OCI-LY7 (cell line): ENCODE measurements at regions not wholly inside any gene's neighbourhood (a gene's known extent, or its start where the extent isn't known, plus 50 kb on each side); places are given as distances from the start of the nearest gene placed in this dataset.
A peak's percentile ranks its signal among the peaks of the same experiment; 100 is the strongest.
"Not testable (repeated sequence)": the region's sequence is repeated elsewhere in the genome, so short reads cannot be mapped to it uniquely, and the experiment has no call there.

Experiments
- BruUV-seq: library from RNA; stranded (reverse); fragments of 400-500 nt; replicated peaks from 2 replicates; lab custom pipeline; 2021; lab: Mats Ljungman, UMichigan
- CTCF ChIA-PET: fragments of 300-600 bp; sonication (Branson Sonifier 250); formaldehyde crosslinking; loops from one replicate; lab custom pipeline; 2022; ENCODE audit warnings: antibody characterized with exemption; ENCODE audit not compliant: unreplicated experiment; lab: Charles Lee
- POLR2A ChIA-PET: fragments of 300-600 bp; sonication (Branson Sonifier 250); formaldehyde crosslinking; loops from one replicate; lab custom pipeline; 2022; ENCODE audit warnings: antibody characterized with exemption; lab: Charles Lee
- DNase-seq: peaks from one replicate; pipeline ENCODE4 v3.0.0-alpha.2; 2015; ENCODE audit warnings: low spot score
- H2AFZ ChIP-seq: fragments of 200-600 bp; sonication (generic), shearing (Covaris generic); 2 replicates; pipeline ENCODE4 v1.6.1; 2014; ENCODE audit warnings: mild to moderate bottlenecking, antibody characterized with exemption, low read length, moderate library complexity
- H3K27ac ChIP-seq: fragments of 200-600 bp; sonication (generic); 2 replicates; pipeline ENCODE4 v1.5.1; 2014; ENCODE audit warnings: mixed run types, low read depth, mild to moderate bottlenecking, moderate library complexity, low read length, inconsistent platforms; ENCODE audit not compliant: poor library complexity, severe bottlenecking
- H3K36me3 ChIP-seq: fragments of 200-600 bp; sonication (generic); 2 replicates; pipeline ENCODE4 v1.6.1; 2014; ENCODE audit warnings: mild to moderate bottlenecking, antibody characterized with exemption, low read length, moderate library complexity, mixed read lengths; ENCODE audit not compliant: insufficient read depth
- H3K4me1 ChIP-seq: fragments of 200-600 bp; sonication (generic); 2 replicates; pipeline ENCODE4 v1.5.1; 2014; ENCODE audit warnings: mild to moderate bottlenecking, low read length; ENCODE audit not compliant: insufficient read depth, poor library complexity, severe bottlenecking
- H3K4me2 ChIP-seq: fragments of 200-600 bp; sonication (generic); 2 replicates; pipeline ENCODE4 v1.6.1; 2014; ENCODE audit warnings: mild to moderate bottlenecking, low read length
- H3K4me3 ChIP-seq: fragments of 200-600 bp; sonication (generic); 2 replicates; pipeline ENCODE4 v1.5.1; 2014; ENCODE audit warnings: mild to moderate bottlenecking, low read depth, low read length; ENCODE audit not compliant: poor library complexity, severe bottlenecking
- H3K79me2 ChIP-seq: fragments of 200-600 bp; sonication (generic); 2 replicates; pipeline ENCODE4 v1.6.1; 2016; ENCODE audit warnings: low read depth, mild to moderate bottlenecking, low read length, moderate library complexity, mixed read lengths; ENCODE audit not compliant: insufficient read depth
- H3K9me2 ChIP-seq: fragments of 200-600 bp; sonication (generic); 2 replicates; pipeline ENCODE4 v1.6.1; 2016; ENCODE audit warnings: mild to moderate bottlenecking, low read length, mixed read lengths; ENCODE audit not compliant: insufficient read depth
- H3K9me3 ChIP-seq: fragments of 200-600 bp; sonication (generic); 2 replicates; pipeline ENCODE4 v1.6.1; 2014; ENCODE audit warnings: mild to moderate bottlenecking, mixed run types, low read length, mixed read lengths
- H4K20me1 ChIP-seq: fragments of 200-600 bp; sonication (generic); 2 replicates; pipeline ENCODE4 v1.6.1; 2014; ENCODE audit warnings: mild to moderate bottlenecking, antibody characterized with exemption, low read length, moderate library complexity, mixed read lengths; ENCODE audit not compliant: insufficient read depth
- EZH2phosphoT487 ChIP-seq: fragments of 200-600 bp; sonication (generic); IDR thresholded peaks from 2 replicates; pipeline ENCODE4 v1.6.1; 2018; ENCODE audit warnings: low read depth, borderline replicate concordance, mild to moderate bottlenecking, mixed run types, antibody characterized with exemption, low read length, moderate library complexity, mixed read lengths
- intact Hi-C: fragments of 100-400 bp; cut with micrococcal nuclease; formaldehyde crosslinking; loops from one replicate; pipeline ENCODE4 v1.10.0; 2022; ENCODE audit not compliant: unreplicated experiment
- TF ChIP-seq, protein P1 (sequence below): fragments of 200-600 bp; sonication (generic); conservative IDR thresholded peaks from 2 replicates; pipeline ENCODE4 v1.5.1; 2014; ENCODE audit warnings: mild to moderate bottlenecking, antibody characterized with exemption, low read length, moderate library complexity, mixed read lengths

DNA sequence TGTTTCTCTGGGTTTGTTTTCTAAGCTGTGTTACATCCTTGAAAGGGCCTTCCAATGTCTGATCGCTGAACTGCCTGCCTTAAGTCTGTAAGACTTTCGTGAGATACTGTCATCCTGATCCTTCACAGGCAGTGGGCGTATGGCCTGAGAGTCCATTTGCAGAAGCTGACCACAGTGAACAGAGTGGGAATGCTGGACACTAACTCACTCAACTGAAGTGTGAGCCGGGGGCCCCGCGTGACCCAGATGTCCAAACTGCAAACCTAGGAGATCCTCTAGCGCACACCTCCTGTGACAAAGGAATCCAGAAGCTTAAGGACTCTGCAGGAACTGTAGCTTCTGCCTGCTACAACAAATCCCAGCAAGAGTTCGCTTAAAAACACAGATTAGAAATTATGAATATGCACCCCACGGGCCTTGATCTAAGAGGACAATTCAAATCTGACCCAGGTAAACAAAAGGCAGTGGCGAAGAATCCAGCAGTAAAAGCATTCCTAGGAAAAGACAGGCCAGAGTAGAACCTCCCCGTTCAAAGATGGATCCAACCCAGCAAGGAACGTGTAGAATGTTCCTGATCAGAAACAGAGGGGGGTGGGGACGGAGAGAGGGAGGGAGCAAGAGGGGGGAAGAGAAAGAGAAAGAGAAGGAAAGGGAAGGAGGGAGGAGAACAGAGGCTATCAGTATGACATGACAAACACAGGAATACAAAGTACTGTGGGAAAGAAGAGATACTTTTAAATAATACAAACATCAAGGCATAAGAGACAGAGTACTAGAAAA is 135.0 kb upstream of the AFDN start:
- intact Hi-C loops, result no loop called here
- Histone ChIP-seq H3K79me2 (no peaks in the 10 kb centered on the region), H3K4me3 (no peak overlapping the region), H4K20me1 (no peaks in the 10 kb centered on the region), H3K9me3 (no peaks in the 10 kb centered on the region), H3K4me1 (no peaks in the 10 kb centered on the region), H3K9me2 (no peaks in the 10 kb centered on the region), H3K4me2 (no peak overlapping the region), H3K36me3 (no peaks in the 10 kb centered on the region), H2AFZ (no peak overlapping the region), H3K27ac (no peak overlapping the region)
- ChIA-PET CTCF (interaction anchor here (0.5 kb wide), 1 partner anchor 10 kb away, joined by 3 read pairs; no protein-coding TSS in a partner anchor), POLR2A (interaction anchor here (1.0 kb wide), 1 partner anchor 11 kb away, joined by 3 read pairs; no protein-coding TSS in a partner anchor)
- BruUV-seq, result no TSS peak
- no peak for TF ChIP-seq EZH2phosphoT487
- TF ChIP-seq, protein P1, sequence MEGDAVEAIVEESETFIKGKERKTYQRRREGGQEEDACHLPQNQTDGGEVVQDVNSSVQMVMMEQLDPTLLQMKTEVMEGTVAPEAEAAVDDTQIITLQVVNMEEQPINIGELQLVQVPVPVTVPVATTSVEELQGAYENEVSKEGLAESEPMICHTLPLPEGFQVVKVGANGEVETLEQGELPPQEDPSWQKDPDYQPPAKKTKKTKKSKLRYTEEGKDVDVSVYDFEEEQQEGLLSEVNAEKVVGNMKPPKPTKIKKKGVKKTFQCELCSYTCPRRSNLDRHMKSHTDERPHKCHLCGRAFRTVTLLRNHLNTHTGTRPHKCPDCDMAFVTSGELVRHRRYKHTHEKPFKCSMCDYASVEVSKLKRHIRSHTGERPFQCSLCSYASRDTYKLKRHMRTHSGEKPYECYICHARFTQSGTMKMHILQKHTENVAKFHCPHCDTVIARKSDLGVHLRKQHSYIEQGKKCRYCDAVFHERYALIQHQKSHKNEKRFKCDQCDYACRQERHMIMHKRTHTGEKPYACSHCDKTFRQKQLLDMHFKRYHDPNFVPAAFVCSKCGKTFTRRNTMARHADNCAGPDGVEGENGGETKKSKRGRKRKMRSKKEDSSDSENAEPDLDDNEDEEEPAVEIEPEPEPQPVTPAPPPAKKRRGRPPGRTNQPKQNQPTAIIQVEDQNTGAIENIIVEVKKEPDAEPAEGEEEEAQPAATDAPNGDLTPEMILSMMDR, result no peak
- DNase-seq, result no peak

DNA sequence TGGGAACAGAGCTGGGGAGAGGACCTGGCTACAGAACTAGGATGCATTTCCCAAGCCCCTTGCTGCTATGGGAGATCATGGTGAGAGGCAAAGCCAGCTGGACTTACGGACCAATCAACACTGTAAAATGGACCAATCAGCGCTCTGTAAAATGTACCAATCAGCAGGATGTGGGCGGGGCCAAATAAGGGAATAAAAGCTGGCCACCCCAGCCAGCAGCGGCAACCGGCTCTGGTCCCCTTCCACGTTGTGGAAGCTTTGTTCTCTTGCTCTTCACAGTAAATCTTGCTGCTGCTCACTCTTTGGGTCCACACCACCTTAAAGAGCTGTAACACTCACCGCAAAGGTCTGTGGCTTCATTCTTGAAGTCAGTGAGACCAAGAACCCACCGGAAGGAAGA is 133.2 kb upstream of the AFDN start:
- H3K36me3 ChIP-seq, H3K79me2 ChIP-seq, H3K4me1 ChIP-seq, BruUV-seq, H3K9me3 ChIP-seq, H3K4me2 ChIP-seq, H4K20me1 ChIP-seq, H3K4me3 ChIP-seq, H2AFZ ChIP-seq, H3K9me2 ChIP-seq, intact Hi-C loops, H3K27ac ChIP-seq, CTCF ChIA-PET: not testable (repeated sequence)
- POLR2A ChIA-PET, result interaction anchor here (0.8 kb wide), 1 partner anchor 22 kb away, joined by 4 read pairs; no protein-coding TSS in a partner anchor
- DNase-seq, result peak; percentile 10

DNA sequence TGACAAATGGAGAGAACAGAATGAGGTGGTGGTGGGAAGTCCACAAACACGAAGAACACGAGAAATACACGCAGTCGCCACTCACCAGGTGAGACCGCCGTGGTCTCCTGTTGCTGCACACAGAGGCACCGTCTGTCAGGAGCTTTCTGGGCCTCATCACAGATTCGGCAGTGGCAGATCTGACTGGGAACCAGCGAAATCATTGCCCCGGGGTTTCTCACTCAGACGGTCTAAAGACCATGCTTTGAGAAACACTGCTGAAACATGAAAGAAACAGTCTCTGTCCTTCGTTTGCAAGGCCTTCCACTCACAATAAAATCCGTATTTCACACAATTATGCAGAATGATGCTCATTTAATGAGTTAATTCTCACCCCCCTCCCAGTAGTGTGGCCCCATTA is 130.9 kb upstream of the AFDN start:
- intact Hi-C loops, result no loop called here
- Histone ChIP-seq H3K4me3 (no peak overlapping the region), H3K79me2 (no peaks in the 10 kb centered on the region), H3K36me3 (no peaks in the 10 kb centered on the region), H4K20me1 (no peaks in the 10 kb centered on the region), H3K4me1 (peaks cover 13% of the 10 kb centered on the region), H3K4me2 (no peak overlapping the region), H3K27ac (no peak overlapping the region), H3K9me3 (no peaks in the 10 kb centered on the region), H3K9me2 (no peaks in the 10 kb centered on the region), H2AFZ (no peak overlapping the region)
- TF ChIP-seq, protein P1, result no peak
- no peak for TF ChIP-seq EZH2phosphoT487
- CTCF ChIA-PET, result interaction anchor here (0.6 kb wide), 1 partner anchor 70 kb away, joined by 3 read pairs; no protein-coding TSS in a partner anchor
- POLR2A ChIA-PET, result no interaction called here
- DNase-seq, result no peak
- no TSS peak for BruUV-seq
